Stimulated activated CD4-positive, alpha-beta T cell treated with anti-CD3 and anti-CD28 coated beads, Interleukin-1b, Interleukin-23, amount 100 ng/mL, for 1 hour (primary cell): ENCODE measurements at regions not wholly inside any gene's neighbourhood (a gene's known extent, or its start where the extent isn't known, plus 50 kb on each side); places are given as distances from the start of the nearest gene placed in this dataset.
"Not testable (repeated sequence)": the region's sequence is repeated elsewhere in the genome, so short reads cannot be mapped to it uniquely, and the experiment has no call there.

Experiments used
- DNase-seq, 2 donors: peaks; one replicate each; pipeline ENCODE4 v3.0.0-alpha.2; 2020; ENCODE audit warnings: low read depth in 2 of 2

DNA sequence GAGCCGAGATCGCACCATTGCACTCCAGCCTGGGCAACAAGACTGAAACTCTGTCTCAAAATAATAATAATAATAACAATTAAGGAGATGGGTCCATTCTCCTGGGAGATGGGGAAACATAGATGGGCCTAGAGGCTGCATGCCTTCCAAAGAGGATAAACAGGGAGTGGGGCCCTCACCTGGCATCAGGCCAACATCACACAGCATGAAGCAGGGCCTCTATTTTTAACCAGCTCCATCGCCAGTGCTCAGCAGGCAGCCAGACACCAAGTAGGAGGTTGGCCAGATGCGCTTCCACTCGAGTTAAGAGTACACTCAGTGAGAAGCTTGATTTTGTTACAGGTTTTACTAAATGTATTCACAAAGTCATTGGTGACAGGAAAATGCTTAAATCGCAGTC, 352.0 kb downstream of the RRAGC start:
- DNase-seq, result no peak

DNA sequence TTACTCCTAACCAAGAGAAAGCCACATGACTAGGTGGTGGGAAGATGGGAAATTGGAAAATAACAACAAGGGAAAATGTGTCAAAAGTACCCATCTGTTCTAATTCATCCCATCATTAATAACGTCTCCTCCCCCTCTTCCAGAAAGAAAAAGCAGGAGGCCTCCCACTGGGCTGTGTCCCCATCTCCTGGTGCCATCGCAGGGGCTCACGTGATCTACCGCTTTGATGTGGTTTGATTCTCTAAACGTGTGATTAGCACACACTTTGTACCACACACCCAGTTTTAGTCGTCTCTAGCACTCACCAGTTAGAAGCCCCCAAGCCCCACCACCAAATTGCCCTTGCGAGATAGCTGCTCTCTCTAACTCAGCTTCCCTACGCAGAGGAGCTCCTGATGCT, 353.6 kb downstream of the RRAGC start:
- DNase-seq, result no peak

DNA sequence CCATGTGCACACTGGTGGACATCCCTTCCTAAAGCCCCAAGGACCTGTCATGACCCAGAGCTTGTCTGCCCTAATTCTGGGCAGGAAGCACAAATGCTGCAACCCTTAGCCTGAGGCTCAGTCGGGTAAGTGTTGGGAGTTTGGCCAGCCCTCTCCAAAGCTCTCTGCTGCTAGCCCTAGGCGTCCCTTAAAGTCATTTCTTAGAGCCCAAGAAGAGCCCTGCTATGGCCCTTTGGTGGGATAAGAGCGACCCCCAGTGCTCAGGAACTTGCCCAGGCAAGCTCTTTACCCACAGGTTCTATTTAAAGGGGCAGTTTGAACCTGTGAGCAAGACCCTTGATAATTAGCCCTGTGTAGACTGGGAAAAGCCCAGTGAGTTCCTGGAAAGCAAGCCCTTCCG, 356.8 kb downstream of the RRAGC start:
- DNase-seq, result no peak

DNA sequence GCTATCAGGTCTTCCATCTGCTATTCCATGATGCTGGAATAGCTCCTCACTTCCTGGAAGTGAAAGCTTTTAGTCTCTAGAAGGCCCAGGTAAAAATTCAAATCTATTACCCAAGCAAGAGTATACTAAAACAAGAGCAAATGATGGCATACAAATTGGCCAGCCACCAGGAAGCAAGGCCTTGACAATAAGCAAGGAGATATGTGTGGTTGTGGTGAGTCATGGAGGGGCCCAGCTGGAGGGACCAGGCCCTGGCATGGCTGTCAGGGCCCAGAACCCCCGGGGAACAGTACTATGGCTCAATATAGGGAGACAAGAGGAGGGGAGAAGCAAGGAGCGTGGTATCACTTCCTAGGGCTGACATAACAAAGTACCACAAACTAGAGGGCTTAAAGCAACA, 358.7 kb downstream of the RRAGC start:
- DNase-seq, result no peak

DNA sequence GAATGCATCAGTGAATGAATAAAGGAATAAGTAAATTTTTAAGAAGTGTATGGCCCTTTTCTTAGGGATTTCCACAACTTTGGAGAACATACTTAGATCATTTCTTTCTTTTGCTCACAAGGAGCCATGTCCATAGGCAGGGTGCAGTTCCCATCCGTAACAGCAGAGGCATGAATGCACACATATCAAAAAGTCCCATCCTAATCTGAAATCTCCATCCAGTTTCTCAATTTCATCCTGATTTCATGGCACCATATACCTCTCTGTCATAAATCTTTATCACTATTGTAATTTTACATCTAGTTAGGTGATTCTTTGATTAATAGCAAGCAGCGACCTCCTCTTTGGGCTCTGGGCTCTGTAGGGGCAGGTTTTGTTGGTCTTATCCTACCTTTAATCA, 359.2 kb downstream of the RRAGC start:
- no peak for DNase-seq

DNA sequence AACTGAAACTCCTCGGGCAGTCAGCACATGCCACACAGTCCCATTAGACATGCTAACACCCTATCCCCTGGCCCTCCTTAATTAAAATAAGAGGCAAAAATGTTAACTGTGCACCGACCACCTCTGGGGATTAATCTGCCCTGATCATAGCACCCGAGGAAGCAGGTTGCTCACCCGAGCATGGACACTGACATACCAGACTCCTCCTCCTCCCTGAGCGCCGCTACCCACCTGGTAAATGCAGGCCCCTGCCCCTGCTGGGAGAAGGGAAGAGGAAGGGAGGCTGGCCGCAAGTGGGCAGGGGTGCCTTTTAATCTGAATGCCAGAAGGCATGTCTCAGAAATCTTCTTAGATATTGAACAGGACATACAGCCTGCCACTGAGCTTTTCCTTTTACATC, 360.9 kb downstream of the RRAGC start:
- no peak for DNase-seq

DNA sequence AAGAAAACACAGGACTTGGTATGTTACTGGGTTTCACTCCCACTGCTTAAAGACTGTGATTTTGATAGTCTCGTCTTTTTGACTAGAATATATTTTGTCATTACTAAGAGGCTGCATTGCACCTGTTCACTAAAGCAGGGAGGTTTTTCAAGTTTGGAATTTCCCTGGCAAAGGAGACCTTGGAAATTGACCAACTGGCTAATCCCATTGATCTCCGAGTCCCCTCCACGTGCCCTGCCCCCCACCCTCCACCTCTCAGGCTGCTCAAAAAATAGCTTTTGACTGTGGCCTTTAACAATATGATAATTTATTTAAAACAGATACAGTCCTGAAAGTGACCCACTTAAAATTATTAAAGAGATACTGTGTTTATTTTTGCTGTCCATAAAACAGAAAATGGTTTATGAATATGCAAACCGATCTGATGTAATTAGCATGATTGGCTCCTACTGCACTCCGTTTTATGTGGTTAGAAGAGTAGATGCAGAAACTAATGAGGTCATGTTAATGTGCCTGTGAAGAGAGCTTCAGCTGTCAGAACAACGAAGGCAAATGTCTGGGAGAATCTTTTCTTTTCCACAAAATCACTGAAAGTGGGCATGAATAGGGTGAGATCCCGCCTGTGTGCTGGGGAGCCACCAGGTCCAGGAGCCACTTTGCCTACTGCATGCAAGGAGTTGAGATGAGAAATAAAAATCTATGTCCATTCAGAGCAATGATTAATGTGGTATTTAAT, 361.5 kb downstream of the RRAGC start:
- DNase-seq, result no peak

DNA sequence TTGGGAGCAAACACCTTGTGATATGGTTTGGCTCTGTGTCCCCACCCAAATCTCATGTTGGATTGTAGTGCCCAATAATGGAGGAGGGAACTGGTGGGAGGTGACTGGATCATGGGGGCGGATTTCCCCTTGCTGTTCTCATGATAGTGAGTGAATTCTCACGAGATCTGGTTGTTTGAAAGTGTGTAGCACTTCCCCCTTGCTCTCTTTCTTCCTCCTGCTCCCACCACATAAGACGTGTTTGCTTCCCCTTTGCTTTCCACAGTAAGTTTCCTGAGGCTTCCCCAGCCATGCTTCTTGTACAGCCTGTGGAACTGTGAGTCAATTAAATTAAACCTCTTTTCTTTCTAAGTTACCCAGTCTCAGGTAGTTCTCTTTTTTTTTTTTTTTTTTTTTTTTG, 366.3 kb downstream of the RRAGC start:
- DNase-seq, result not testable (repeated sequence)

DNA sequence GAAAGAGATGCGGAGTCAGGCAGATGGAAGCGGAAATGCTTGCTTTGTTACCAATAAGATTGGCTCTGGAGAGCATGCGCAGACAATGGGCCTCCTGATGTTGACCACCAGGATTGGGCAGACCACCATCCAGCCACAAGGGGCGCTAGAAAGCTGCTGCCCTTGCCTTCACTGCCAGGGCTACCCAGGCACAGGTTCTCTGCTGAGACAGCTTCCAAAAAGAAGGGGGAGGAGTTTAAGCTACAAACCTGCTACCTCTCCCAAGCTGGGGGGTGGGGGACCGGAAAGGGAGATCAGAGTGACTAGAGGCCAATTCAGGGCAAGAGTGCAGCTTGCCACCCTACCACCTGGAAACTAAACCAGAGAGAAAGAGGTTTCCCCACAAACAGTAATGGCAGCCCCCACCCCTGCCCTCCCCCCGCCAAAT, 369.7 kb downstream of the RRAGC start:
- peak in 1 of 2 donors; percentile 29 for DNase-seq

DNA sequence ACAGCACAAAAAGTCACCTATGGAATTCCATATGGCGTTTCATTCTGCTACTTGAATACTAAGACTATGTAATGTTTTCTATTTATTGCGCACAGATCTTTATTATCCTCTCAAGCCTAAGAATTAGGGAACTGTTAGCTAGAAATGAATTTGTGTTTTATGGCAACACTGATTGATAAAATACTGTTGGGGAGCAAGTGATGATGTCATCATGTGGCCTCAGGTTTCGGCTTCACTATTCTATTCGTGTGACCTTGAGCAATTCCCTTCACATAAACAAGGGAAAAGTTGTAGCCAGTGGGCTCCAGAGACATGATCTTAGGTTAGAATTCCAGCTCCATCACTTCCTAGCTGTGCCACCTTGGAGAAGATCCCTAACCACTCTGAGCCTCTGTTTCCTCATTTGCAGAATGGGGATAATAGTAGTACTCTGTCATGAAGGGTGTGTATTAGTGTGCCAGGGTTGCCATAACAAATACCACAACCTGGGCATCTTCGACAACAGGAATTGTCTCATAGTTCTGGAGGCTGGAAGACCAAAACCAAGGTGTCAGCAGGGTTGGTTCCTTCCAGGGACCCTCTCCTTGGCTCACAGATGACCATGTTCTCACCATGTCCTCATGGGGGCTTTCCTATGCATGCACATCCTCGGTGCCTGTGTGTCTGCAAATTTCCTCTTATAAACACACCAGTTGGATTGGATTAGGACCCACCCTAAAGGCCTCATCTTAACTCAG, 371.2 kb downstream of the RRAGC start:
- no peak for DNase-seq

DNA sequence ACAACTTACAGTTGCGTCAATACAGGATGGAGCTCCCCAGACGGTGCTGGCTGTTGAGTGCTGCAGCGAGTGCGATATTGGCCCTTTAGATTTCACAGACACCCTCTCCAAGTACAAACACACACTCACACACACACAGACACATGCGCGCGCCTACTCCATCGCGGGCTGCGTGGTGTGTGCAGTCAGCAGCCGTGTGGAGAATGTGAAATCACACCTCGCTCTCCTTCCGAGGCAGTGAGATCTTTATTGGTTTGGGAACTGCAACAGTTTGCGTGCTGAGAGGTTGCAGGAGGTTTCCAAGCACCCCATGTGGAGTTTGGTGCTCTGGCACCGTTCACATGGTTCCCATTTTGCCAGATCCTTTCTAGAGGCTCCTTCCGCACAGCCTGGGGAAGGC, 372.2 kb downstream of the RRAGC start:
- DNase-seq, result no peak

DNA sequence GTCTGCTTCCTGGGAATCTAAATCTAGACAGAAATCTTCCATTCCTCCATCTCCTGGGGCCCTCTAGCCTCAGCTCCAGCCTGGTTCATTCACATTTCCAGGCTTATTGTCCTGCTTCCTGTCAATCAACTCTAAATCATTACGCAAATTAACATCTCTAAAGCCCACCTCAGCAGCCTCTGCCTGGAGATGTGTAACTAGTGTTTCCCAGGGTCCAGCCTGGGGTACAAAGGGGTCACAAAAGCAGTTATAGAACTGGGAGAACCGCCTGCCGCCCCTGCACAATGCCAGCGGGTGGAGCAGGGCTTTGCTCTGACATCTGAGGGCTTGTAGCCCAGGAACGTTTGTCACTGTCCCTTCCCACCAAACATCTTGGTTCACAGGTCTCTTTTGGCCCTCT, 373.5 kb downstream of the RRAGC start:
- no peak for DNase-seq

DNA sequence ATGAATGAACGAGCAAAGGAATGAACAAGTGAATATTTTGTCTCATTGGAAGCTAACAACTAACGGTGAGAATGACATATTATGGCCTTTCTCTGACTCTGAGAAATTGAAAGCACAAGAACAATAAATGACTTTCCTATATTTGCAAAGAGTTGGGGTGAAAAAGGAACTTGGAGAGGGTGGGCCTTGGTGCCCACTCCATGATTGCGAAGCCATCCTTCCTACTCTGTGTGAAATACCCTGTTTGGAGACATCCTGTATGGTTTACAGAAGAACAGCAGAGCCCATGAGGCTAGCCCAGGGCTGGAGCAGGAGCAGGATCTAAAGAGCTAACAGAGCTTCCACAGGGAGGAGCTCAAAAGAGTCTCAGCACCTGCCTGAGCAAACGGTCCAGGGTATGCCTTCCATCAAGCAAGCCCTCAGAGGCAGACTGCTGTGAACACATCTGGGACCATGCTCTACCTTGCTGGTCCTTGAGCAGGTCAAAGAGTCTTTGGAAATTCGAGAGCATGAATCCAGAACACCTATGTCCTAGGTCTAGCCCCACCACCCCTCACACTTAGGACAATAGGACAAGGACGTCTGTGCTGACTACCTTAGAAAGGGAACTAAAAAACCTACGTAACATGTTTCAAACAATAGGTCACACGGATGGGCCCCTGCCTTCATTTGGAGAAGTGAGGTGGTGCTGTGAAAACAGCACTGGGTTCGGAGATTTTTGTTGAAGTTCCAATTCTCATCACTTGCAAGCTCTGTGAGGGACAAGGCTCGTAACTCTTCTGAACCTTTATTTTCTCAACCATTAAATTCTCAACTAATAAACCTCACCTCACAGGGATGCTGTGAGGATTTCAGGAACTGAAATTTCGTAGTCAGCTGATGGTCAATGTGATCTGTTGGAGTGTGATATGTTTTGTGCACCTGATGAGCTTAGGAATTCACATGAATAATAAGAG, 377.4 kb downstream of the RRAGC start:
- DNase-seq, result no peak

DNA sequence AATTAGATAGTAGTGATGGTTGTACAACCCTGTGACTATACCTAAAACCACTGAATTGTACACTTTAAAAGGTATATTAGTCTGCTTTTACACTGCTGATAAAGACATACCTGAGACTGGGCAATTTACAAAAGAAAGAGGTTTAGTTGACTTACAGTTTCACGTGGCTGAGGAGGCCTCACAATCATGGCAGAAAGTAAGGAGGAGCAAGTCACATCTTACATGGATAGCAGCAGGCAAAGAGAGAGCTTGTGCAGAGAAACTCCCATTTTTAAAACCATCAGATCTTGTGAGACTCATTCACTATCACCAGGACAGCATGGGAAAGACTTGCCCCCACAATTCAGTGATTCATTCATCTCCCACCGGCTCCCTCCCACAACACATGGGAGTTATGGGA, 379.9 kb downstream of the RRAGC start:
- DNase-seq, result not testable (repeated sequence)

DNA sequence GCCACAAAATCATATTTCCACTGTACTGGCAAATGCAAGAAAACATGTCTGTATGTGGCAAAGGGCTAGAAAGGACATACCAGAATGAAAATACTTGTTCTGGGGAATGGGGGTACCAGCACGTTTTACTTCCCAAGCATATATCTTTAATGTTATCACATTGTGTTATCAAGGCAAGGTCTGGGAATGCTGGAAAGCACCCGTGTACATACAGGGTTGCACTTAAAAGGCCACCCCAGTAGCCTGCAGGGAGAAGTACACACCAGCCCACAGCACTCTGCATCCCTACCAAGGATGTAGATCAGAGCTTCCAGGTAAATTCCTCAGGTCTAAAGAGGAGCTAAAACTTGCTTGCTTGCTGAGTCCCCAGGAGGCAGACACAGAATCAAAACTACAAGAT, 381.8 kb downstream of the RRAGC start:
- DNase-seq, result no peak

DNA sequence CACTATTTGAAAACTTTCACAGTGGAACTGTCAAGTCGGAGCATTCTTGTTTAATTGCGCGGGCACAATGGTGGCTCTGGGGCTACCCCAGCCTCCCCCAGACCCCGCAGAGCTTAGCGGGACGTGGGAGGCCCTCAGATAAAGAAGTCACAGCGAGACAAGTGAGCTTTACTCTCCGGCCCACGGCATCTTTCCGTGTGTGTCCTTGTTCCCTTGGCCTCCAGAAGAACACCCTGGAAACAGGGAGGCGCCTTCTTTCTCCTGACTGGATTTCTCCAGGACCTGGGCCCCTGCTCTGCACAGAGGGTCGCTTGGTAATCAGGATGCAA, 382.8 kb downstream of the RRAGC start:
- no peak for DNase-seq

DNA sequence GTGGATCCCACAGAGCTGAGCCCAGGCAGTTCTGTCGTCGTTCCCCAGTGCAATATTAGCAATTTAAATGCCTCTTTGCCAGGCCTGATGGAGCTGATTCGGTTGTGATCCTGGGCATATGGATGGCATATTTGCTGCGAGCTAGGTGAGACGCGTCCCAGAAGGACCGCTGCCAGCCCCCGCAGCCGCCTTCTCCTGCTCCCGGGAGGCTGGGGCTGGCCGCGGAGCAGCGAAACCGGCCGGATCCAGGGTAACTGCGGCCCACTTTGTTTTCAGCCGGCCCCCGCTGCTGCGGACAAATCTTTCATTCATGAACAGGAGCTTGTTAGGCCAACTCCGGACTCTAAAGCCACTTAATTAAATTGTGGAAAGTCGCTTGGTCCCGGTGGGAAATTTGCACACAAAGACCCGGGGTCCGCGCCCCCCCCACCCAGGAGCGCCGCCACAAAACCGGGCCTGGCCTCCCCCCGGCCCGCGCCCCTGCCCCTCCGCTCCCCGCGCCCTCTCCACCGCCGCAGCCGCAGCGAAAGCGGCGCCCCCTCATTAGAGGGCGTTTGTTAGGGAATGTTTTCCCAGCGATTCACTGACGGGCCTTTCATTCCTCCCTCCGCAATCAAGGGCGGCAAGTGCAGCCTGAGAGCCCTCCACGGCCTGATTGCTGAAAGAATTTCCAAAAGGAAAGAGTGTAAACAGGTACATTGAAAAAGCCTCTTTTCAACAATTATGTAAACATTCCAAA, 383.3 kb downstream of the RRAGC start:
- DNase-seq, result no peak

DNA sequence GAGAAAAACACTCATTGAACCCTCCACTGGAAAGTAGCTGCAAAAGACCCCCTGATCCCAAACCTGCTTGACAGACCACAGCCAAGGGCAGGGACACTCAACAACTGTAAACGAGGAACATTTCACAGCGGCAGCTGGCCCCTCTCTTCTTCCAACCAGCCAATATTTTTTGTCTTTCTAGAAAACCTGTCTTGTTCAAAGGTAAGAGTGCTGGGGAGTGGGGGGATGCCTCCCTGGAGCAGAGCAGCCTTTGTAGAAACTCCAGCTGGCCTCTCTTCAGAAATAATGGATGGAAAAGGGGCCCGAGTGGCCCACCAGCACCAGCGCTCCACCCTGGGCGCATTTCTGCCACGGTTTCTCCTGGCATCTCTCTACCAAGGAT, 384.0 kb downstream of the RRAGC start:
- no peak for DNase-seq

DNA sequence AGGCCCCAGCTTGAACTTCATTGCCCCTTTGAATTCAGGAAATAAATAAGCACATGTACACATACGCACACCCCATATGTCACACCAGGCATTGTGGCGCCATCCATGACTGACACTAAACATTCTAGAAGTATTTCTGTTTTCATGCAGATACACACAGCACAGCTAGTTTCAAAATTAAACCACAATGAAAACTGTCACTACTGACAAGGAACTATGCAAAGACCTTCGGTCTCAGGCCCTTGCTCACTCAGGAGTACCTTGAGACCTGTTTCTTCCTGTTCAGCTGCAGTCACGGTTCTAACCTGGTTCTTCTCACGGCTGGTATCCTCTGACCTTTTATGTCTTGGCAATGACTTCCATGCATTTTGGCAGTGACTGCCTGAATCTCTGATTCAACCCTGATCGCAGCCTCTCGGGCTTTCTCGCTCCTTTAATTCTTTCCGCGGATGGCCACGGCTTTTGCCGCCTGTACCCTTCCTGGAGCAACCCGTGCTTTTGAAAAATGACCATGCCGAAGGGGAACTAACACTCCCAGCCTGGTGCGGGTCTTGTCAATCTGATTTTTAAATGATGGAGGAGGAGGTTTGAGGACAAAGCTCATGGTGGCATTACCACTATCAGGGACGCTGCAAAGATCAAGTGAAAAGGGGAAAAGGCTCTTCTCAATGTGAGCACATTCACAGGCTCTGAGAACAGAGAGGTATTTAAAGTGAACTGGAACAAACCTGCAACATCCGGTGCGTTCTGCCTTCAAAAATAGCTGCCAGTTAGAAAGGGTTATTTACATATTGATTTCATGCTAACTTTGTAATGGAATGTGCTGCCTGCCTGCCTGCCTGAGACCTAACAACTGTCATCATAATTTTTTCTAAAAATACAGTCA, 384.6 kb downstream of the RRAGC start:
- DNase-seq, result no peak

DNA sequence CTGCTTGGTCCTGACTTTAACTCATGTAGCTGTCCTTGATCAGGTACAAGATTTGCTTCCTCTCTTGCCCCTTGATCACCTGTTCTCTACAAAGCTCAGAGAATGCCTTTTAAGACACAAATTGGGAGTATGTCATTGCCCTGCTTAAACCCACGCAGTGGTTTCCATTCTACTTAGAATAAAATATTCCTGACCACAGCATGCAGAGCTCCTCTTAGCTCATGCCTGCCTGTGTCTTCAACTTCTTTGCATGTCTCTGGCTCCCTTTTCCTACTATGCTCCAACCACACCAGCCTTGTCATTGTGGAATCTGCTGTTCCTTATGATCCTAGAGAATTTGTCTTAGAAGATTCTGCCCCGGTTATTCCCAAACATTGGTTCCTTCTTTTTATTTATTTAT, 393.1 kb downstream of the RRAGC start:
- no peak for DNase-seq

DNA sequence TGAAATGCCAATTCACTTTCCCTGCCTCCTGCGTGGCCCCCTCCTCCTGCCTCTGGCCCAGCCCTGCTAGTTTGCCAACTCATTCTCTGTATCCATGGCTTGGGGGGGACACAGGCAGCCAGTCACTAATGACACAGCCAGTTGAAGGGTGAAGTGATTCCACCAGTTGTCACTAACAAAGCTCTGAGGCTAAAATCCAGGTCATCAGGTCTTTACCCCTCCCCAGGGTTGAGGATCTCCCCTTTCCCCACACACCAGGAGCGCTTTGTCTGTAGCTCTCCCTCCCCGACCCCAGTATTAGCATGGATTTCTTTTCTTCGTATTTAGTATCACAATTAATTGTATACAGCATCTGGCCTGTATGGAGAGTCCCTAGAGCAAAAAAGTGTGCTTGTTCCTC, 394.1 kb downstream of the RRAGC start:
- no peak for DNase-seq
